MM.1S (cell line): ENCODE measurements at regions not wholly inside any gene's neighbourhood (a gene's known extent, or its start where the extent isn't known, plus 50 kb on each side); places are given as distances from the start of the nearest gene placed in this dataset.

Experiments used
- CTCF ChIP-seq: fragments of 300-600 bp; sonication (generic); IDR thresholded peaks from 2 replicates; pipeline ENCODE4 v1.5.1; 2016; ENCODE audit warnings: antibody characterized with exemption, low read length, mixed read lengths
- EZH2 ChIP-seq: fragments of 300-600 bp; sonication (generic); optimal IDR thresholded peaks from 2 replicates; pipeline ENCODE3; 2017; ENCODE audit warnings: low read depth, mild to moderate bottlenecking, antibody characterized with exemption, low read length, mixed read lengths

DNA sequence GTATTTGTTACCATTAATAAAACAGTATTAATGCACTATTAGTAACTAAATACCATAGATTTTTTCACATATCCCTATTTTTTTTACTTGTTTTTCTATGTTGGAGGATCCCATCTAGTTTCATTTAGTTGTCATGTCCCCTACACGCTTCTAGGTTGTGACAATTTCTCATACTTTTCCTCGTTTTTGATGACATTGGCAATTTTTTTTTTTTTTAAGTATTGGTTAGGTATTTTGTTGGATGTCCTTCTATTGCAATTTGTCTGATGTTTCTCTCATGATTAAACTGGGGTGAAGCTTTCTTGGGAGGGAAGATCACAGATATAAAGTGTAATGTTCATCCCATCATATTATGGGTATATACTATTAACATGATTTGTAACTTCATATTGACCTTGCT, 409.1 kb upstream of the CNTN6 start:
- TF ChIP-seq EZH2: no peak
- TF ChIP-seq CTCF: no peak
